GM12864 (cell line): ENCODE measurements at regions not wholly inside any gene's neighbourhood (a gene's known extent, or its start where the extent isn't known, plus 50 kb on each side); places are given as distances from the start of the nearest gene placed in this dataset.

Source experiments
- DNase-seq: peaks from one replicate; pipeline ENCODE4 v3.0.0-alpha.2; 2011; ENCODE audit warnings: low read depth
- H3K4me3 ChIP-seq: 2 replicates; pipeline ENCODE4 v1.5.1; 2011; ENCODE audit warnings: mild to moderate bottlenecking, low read depth, low read length, control low read depth
- TF ChIP-seq, protein P1 (sequence below): IDR thresholded peaks from 2 replicates; pipeline ENCODE4 v1.5.1; 2011; ENCODE audit warnings: low read depth, mild to moderate bottlenecking, moderate library complexity, low read length, control low read depth, inconsistent platforms; ENCODE audit errors: missing control alignments

DNA sequence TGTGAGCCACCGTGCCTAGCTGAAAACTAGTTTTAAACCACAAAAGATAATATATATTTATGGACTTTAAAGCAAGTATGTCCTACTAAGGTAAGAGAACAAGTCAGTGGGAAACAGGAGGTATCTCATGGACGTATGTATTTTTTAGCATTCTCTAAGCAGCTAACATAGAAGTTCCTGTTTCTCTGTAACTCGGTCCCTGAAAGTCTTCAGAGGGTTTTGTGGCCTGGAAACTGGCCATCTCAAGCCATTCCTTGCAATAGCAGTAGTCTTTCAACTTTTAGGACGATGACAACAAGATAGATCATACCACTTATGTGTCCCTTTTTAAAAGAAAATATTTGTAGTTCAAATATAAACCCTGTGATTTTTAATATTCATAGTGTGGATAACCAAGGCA is 95.6 kb upstream of the RALGAPA2 start:
- no peak for DNase-seq
- H3K4me3 ChIP-seq = no peak overlapping the region
- TF ChIP-seq, protein P1, sequence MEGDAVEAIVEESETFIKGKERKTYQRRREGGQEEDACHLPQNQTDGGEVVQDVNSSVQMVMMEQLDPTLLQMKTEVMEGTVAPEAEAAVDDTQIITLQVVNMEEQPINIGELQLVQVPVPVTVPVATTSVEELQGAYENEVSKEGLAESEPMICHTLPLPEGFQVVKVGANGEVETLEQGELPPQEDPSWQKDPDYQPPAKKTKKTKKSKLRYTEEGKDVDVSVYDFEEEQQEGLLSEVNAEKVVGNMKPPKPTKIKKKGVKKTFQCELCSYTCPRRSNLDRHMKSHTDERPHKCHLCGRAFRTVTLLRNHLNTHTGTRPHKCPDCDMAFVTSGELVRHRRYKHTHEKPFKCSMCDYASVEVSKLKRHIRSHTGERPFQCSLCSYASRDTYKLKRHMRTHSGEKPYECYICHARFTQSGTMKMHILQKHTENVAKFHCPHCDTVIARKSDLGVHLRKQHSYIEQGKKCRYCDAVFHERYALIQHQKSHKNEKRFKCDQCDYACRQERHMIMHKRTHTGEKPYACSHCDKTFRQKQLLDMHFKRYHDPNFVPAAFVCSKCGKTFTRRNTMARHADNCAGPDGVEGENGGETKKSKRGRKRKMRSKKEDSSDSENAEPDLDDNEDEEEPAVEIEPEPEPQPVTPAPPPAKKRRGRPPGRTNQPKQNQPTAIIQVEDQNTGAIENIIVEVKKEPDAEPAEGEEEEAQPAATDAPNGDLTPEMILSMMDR = no peak

DNA sequence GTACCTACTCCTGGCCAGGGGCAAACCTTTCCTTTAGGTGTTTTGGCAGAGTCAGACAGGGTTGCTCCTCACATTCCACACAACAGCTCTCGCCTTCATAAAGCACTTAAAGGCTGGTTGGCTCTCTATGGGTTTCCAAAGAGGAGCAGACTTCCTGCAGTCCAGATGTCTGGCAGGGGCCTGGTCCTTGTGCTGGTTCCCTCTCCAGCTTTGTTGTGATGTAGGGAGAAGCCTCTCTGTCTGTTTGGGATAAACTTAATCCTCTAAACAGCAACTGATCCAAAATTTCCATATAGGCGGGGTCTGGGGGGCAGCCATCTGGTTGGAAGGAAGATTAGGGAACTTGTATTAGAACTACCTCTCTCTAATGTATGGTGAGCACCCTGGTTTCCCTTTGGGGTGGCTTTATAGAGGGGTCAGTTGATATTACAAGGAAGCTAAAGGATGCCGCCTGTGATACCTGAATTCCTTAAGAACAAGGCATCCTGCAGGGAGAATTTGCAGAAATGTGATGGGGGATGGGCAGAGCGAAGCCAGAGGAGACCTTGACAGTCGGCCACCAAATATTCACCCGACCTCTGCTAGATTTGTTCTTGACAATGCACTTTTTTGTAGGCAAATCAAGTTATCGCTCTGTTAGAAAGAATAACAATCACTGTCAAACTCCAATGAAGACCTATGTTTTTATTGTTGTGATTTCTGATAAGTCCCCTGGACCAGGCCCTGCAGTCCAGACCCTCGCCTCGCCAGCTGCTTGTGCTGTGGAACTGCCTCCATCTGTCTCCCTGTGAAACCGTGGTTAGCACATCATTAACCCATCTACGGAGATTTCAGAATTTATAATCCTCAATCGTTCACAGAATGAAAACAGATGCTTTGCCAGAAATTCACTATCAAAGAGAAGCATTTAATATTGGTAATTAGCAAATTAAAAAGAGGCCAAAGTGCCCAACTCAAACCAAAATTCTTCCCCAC is 94.0 kb upstream of the RALGAPA2 start:
- no peak overlapping the region for H3K4me3 ChIP-seq
- no peak for DNase-seq
- TF ChIP-seq, protein P1 = no peak

DNA sequence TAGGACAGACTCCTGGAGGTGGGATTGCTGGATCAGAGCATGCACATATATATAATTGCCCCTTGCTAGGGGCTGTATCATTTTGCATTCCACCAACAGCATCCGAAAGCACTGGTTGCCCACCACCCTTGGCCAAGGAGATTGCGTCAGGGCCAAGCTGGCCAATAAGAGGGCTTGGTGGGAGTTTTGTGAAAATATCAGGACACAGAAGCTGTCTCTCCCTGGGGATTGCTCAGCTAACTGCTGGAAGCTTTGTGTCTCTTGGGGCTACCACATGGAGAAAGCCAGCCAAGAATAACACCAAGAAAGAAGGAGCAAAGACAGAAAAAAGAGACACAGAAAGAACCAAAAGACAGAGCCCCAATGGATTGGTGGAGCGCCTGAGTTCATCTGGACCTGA is 90.6 kb upstream of the RALGAPA2 start:
- H3K4me3 ChIP-seq = no peak overlapping the region
- TF ChIP-seq, protein P1 = no peak
- DNase-seq = no peak

DNA sequence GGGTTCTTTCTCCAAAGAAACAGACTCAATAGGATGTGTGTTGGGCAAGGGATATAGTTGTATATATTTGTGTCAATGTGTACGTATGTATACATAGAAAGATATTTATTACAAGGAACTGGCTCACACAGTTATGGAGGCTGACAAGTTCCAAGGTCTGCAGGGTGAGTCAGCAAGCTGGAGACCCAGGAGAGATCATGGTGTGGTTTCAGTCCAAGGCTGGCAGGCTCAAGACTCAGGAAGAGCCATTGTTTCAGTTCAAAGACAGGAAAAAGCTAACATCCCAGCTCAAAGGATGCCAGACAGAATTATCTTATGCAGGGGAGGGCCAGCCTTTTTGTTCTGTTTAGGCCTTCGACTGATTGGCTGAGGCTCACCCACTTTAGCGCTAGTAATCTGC is 89.9 kb upstream of the RALGAPA2 start:
- DNase-seq = no peak
- H3K4me3 ChIP-seq = no peak overlapping the region
- TF ChIP-seq, protein P1 = no peak

DNA sequence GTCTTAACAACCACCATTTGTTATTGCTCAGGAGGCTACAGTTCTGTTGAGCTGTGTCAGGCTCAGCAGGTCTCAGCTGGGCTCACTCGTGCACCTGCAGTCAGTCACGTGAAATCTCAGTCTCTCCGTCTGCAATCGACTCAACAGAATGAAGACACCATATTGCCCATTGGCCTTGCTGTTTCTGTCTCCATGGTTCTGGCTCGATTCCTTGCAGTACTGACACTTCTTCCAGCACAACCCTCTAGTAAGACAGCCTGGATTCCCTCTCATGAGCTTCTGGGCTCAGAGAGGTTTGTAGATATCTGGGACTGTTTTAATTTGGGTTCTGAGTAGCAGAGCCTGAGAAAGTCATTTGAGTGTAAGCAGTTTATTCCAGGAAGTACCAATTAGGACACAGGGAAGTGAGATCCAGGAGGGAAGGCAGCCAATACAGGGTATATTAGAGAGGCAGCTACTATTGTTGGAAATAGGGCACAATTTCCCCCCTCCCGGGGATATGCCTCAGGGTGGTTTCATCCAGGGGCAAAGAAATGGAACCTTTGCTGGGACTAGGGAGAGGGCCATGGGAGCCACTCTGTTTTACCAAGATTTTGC is 87.4 kb upstream of the RALGAPA2 start:
- no peak overlapping the region for H3K4me3 ChIP-seq
- no peak for DNase-seq
- TF ChIP-seq, protein P1 = no peak

DNA sequence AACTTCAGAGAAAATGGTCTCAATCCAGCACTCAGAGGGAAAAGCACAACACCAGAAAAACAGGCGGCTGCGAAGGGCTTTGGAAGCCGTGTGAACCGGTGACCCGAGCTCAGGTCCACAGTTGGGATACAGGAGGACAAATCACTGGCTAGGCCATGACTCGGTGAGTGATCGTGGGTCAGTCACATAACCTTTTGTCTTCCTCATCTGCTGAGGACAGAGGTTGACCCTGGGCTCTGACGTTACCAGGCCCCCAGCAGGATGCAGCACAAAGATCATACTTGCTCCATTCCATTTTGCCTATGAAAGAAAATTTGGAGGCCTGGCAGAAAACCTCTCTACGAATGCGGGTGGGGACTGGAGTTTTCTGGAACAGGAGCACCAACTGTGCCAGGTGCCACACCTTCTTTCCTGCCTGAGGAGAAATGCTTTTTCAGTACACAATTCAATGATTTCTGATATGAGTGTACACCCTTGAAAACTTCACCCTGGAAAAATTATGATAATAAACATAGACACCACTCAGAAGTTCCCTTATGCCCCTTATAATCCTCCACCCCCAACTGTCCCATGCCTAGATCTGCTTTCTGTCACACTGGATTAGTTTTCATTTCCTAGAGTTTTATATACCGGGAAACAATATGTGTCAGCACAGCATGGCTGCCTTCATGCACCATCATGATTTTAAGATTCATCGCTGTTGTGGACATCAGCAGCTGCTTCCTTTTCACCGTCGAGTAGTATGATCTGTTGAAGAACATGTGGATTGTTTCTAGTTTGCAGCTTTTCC is 85.3 kb upstream of the RALGAPA2 start:
- TF ChIP-seq, protein P1 = no peak

More for the DNA sequence above, 85.3 kb upstream of the RALGAPA2 start:
- no peak overlapping the region for H3K4me3 ChIP-seq
- no peak for DNase-seq
